Smooth muscle cell (in vitro differentiated cells): ENCODE measurements at regions not wholly inside any gene's neighbourhood (a gene's known extent, or its start where the extent isn't known, plus 50 kb on each side); places are given as distances from the start of the nearest gene placed in this dataset.
"Not testable (repeated sequence)": the region's sequence is repeated elsewhere in the genome, so short reads cannot be mapped to it uniquely, and the experiment has no call there.

ENCODE experiments used
- DNase-seq: peaks from one replicate; lab custom pipeline; 2025; ENCODE audit not compliant: unreplicated experiment; lab: John Stamatoyannopoulos, UW
- H2AFZ ChIP-seq: fragments of 200-600 bp; sonication (generic); 2 replicates; pipeline ENCODE4 v1.6.0; 2016; ENCODE audit warnings: antibody characterized with exemption, low read depth, mild to moderate bottlenecking
- H3F3A ChIP-seq: fragments of 200-600 bp; sonication (generic); 2 replicates; pipeline ENCODE4 v1.6.0; 2017; ENCODE audit warnings: antibody characterized with exemption, low read depth
- H3K27ac ChIP-seq: fragments of 200-600 bp; sonication (generic); 2 replicates; pipeline ENCODE4 v1.5.1; 2016; ENCODE audit warnings: low read depth, mild to moderate bottlenecking
- H3K27me3 ChIP-seq: fragments of 200-600 bp; sonication (generic); 2 replicates; pipeline ENCODE4 v1.6.1; 2016; ENCODE audit warnings: low read depth, mild to moderate bottlenecking
- H3K36me3 ChIP-seq: fragments of 200-600 bp; sonication (generic); 2 replicates; pipeline ENCODE4 v1.5.1; 2016; ENCODE audit warnings: low read depth
- H3K4me1 ChIP-seq: fragments of 200-600 bp; sonication (generic); 2 replicates; pipeline ENCODE4 v1.5.1; 2016; ENCODE audit warnings: low read depth
- H3K4me2 ChIP-seq: fragments of 200-600 bp; sonication (generic); 2 replicates; pipeline ENCODE4 v1.6.0; 2016; ENCODE audit warnings: mild to moderate bottlenecking
- H3K4me3 ChIP-seq: fragments of 200-600 bp; sonication (generic); 2 replicates; pipeline ENCODE4 v1.5.1; 2016; ENCODE audit warnings: mild to moderate bottlenecking
- H3K79me2 ChIP-seq: fragments of 200-600 bp; sonication (generic); 2 replicates; pipeline ENCODE4 v1.6.0; 2016; ENCODE audit warnings: low read depth, mild to moderate bottlenecking
- H3K9ac ChIP-seq: fragments of 200-600 bp; sonication (generic); 2 replicates; pipeline ENCODE4 v1.6.0; 2016; ENCODE audit warnings: low read depth
- H3K9me3 ChIP-seq: fragments of 200-600 bp; sonication (generic); replicated peaks from 2 replicates; pipeline ENCODE4 v1.5.1; 2016; ENCODE audit warnings: low read depth
- H4K20me1 ChIP-seq: fragments of 200-600 bp; sonication (generic); 2 replicates; pipeline ENCODE4 v1.6.0; 2016; ENCODE audit warnings: low read depth
- WGBS: methylation state at CpG from one replicate; pipeline ENCODE4 v1.1.7; 2016; ENCODE audit warnings: low lambda C conversion rate; 5-methylcytosine and 5-hydroxymethylcytosine counted together

- DNase-seq, H3K9me3 ChIP-seq, H3K4me3 ChIP-seq, H3K36me3 ChIP-seq, H3K27ac ChIP-seq, H3K4me2 ChIP-seq, H3K79me2 ChIP-seq, H3K9ac ChIP-seq, H3F3A ChIP-seq, H3K27me3 ChIP-seq, H4K20me1 ChIP-seq, H2AFZ ChIP-seq, H3K4me1 ChIP-seq: not testable (repeated sequence)
- 72% methylated on average over 6 of the region's 7 CpGs for WGBS
These were observed 151.1 kb downstream of the ATP6V0E2 start for GRCh38 chr7:150024550-150025490.

- not testable (repeated sequence) for H3K4me2 ChIP-seq, H3F3A ChIP-seq, H3K79me2 ChIP-seq, H3K9me3 ChIP-seq, H3K27ac ChIP-seq, H3K36me3 ChIP-seq, H4K20me1 ChIP-seq, H3K27me3 ChIP-seq, DNase-seq, H3K4me1 ChIP-seq, H3K9ac ChIP-seq, H2AFZ ChIP-seq, H3K4me3 ChIP-seq
- WGBS: 90% methylated on average over 7 of the region's 7 CpGs
These were observed 152.0 kb downstream of the ATP6V0E2 start for GRCh38 chr7:150025802-150026201.

DNA sequence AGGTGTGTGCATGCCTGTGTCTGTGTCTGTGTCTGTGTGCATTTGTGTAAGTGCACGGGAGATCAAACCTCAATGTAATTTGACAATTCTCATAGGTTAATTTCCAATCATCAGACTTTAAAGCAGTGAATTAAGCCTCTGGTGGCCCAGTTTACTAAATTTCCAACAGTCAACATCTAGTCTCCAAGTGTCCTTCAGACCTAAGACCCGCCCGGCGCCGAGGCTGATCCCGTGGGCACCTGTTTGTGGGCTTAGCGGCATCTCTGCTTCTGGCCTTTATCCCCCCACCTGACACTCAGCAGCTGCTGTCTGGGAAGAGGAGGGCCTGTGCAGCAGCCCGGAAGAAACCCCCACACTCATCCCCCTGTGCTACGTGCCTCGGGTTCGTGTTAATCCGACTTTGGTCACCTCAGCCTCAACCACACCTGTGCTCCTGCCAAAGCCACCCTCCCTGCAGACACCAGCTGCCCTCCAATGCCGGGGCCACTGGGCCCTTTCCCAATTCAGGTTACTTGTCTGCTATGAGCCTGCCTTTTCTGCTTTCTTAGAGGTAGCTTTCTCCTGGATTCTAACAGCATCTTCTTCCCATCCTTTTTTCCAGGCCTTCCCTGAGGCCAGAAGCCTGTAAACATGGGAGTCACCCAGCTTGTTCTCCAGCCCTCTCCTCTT, 154.7 kb downstream of the ATP6V0E2 start:
- H3F3A ChIP-seq, H3K4me1 ChIP-seq, H3K36me3 ChIP-seq, DNase-seq, H2AFZ ChIP-seq, H4K20me1 ChIP-seq, H3K79me2 ChIP-seq, H3K27ac ChIP-seq, H3K4me2 ChIP-seq, H3K4me3 ChIP-seq, H3K27me3 ChIP-seq, H3K9ac ChIP-seq, H3K9me3 ChIP-seq: not testable (repeated sequence)
- 90% methylated on average over 13 of the region's 13 CpGs for WGBS

GRCh38 chr7:150029013-150029389, 155.2 kb downstream of the ATP6V0E2 start:
- H3K27ac ChIP-seq, H3K4me2 ChIP-seq, H3K9ac ChIP-seq, H3K9me3 ChIP-seq, H3K4me1 ChIP-seq, H4K20me1 ChIP-seq, DNase-seq, H3K27me3 ChIP-seq, H3K4me3 ChIP-seq, H3F3A ChIP-seq, H3K79me2 ChIP-seq, H2AFZ ChIP-seq, H3K36me3 ChIP-seq: not testable (repeated sequence)
- 95% methylated on average over 6 of the region's 6 CpGs for WGBS

DNA sequence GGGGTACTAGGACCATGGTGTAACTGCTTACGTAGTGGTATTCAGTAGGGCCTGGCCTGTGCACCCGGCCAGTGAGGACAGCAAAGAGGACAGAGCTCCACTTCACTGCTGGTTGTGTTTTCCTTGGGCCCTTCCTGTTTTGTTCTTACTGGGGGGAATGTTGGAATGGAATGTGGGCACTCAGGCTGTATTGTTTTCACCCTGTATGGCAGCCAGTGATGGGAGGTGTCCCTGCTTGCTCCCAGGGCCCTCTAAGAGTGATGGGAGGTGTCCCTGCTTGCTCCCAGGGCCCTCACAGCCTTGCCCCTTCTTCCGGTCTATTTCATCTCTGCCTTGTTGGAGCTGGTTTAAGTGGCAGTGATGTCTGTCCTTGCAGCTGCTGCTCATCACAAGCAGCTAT, 158.0 kb downstream of the ATP6V0E2 start:
- not testable (repeated sequence) for H3K79me2 ChIP-seq, H3K4me1 ChIP-seq, H2AFZ ChIP-seq, H3F3A ChIP-seq, H4K20me1 ChIP-seq, H3K27ac ChIP-seq, H3K4me3 ChIP-seq, H3K9me3 ChIP-seq, H3K27me3 ChIP-seq, H3K9ac ChIP-seq, H3K4me2 ChIP-seq, DNase-seq, H3K36me3 ChIP-seq
- WGBS: 92% methylated on average over 3 of the region's 3 CpGs

- not testable (repeated sequence) for H3K4me1 ChIP-seq
These were observed 159.9 kb downstream of the ATP6V0E2 start for GRCh38 chr7:150033711-150034110.

DNA sequence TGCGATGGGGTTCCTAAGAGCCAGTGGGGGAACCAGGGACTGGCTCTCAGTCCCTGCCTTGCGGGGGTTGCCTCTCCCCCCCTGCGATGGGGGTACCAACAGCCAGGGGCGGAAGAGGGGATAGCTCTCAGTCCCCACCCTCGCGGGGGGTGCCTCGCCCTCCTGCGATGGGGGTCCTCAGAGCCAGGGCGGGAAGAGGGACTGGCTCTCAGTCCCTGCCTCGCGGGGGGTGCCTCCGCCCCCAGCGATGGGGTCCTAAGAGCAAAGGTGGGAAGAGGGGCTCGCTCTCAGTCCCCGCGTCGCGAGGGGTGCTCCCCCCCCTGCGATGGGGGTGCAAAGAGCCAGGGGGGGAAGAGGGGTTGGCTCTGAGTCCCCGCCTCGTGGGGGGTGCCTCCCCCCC, 162.0 kb downstream of the ATP6V0E2 start:
- not testable (repeated sequence) for H3F3A ChIP-seq, H3K36me3 ChIP-seq, H3K9me3 ChIP-seq, H3K79me2 ChIP-seq, H3K4me1 ChIP-seq, H4K20me1 ChIP-seq, H3K4me3 ChIP-seq, DNase-seq, H3K4me2 ChIP-seq, H2AFZ ChIP-seq, H3K27me3 ChIP-seq, H3K9ac ChIP-seq, H3K27ac ChIP-seq
- 96% methylated on average over 15 of the region's 21 CpGs for WGBS

More at GRCh38 chr7:150033711-150034110, 159.9 kb downstream of the ATP6V0E2 start:
- H3K4me2 ChIP-seq, H2AFZ ChIP-seq, H3K9ac ChIP-seq, H3K9me3 ChIP-seq, H3K27me3 ChIP-seq, H3F3A ChIP-seq, H4K20me1 ChIP-seq, H3K4me3 ChIP-seq, H3K36me3 ChIP-seq, DNase-seq, H3K27ac ChIP-seq, H3K79me2 ChIP-seq: not testable (repeated sequence)
- 86% methylated on average over 5 of the region's 23 CpGs for WGBS

DNA sequence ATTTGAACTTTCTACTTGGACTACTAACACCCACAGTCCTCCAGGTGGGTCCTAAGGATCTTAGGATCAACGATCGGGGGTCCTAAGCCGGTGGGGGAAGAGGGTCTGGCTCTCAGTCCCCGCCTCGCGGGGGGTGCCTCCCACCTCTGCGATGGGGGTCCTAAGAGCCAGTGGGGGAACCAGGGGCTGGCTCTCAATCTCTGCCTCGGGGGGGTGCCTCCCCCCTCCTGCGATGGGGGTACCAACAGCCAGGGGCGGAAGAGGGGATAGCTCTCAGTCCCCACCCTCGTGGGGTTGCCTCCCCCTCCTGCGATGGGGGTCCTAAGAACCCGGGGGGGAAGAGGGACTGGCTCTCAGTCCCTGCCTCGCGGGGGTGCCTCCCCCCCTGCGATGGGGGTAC, 165.3 kb downstream of the ATP6V0E2 start:
- H3K27me3 ChIP-seq, H3K9ac ChIP-seq, H3K9me3 ChIP-seq, H3K27ac ChIP-seq, H2AFZ ChIP-seq, DNase-seq, H3K36me3 ChIP-seq, H3K4me2 ChIP-seq, H3K4me1 ChIP-seq, H4K20me1 ChIP-seq, H3K4me3 ChIP-seq, H3K79me2 ChIP-seq, H3F3A ChIP-seq: not testable (repeated sequence)
- WGBS: 78% methylated on average over 13 of the region's 16 CpGs
